ENCODE measurements at regions not wholly inside any gene's neighbourhood (a gene's known extent, or its start where the extent isn't known, plus 50 kb on each side); places are given as distances from the start of the nearest gene placed in this dataset.
"Not testable (repeated sequence)": the region's sequence is repeated elsewhere in the genome, so short reads cannot be mapped to it uniquely, and the experiment has no call there.

GRCh38 chr4:189736656-189737055 lies 204.0 kb upstream of the FRG1 start:
- not testable (repeated sequence) for H3K4me3 ChIP-seq (ENCODE audit: low read depth, low read length); DNase-seq (ENCODE audit: low read depth)

- DNase-seq (ENCODE audit: low read depth); H3K4me3 ChIP-seq (ENCODE audit: low read depth, low read length): not testable (repeated sequence)
Observed at GRCh38 chr4:189740118-189740517, 200.6 kb upstream of the FRG1 start.

GRCh38 chr4:189740873-189741272 lies 199.8 kb upstream of the FRG1 start:
- H3K4me3 ChIP-seq (ENCODE audit: low read depth, low read length): no peak overlapping the region
- TF ChIP-seq CTCF (IDR thresholded peaks at IDR 0.05; ENCODE audit: insufficient read depth, low read depth, low read length, missing control alignments): no peak
- DNase-seq (ENCODE audit: low read depth): no peak

GRCh38 chr4:189753092-189753491 lies 187.6 kb upstream of the FRG1 start:
- not testable (repeated sequence) for H3K4me3 ChIP-seq (ENCODE audit: low read depth, low read length); DNase-seq (ENCODE audit: low read depth)

GRCh38 chr4:189763583-189763982 lies 177.1 kb upstream of the FRG1 start:
- TF ChIP-seq CTCF (IDR thresholded peaks at IDR 0.05; ENCODE audit: insufficient read depth, low read depth, low read length, missing control alignments): no peak
- no peak overlapping the region for H3K4me3 ChIP-seq (ENCODE audit: low read depth, low read length)
- no peak for DNase-seq (ENCODE audit: low read depth)

GRCh38 chr4:189765301-189765700 lies 175.4 kb upstream of the FRG1 start:
- no peak overlapping the region for H3K4me3 ChIP-seq (ENCODE audit: low read depth, low read length)
- DNase-seq (ENCODE audit: low read depth): no peak

GRCh38 chr4:189765736-189766135 lies 174.9 kb upstream of the FRG1 start:
- no peak overlapping the region for H3K4me3 ChIP-seq (ENCODE audit: low read depth, low read length)
- no peak for DNase-seq (ENCODE audit: low read depth)
- no peak for TF ChIP-seq CTCF (IDR thresholded peaks at IDR 0.05; ENCODE audit: insufficient read depth, low read depth, low read length, missing control alignments)

More at GRCh38 chr4:189765301-189765700, 175.4 kb upstream of the FRG1 start:
- no peak for TF ChIP-seq CTCF (IDR thresholded peaks at IDR 0.05; ENCODE audit: insufficient read depth, low read depth, low read length, missing control alignments)

GRCh38 chr4:189767941-189768340 lies 172.7 kb upstream of the FRG1 start:
- no peak overlapping the region for H3K4me3 ChIP-seq (ENCODE audit: low read depth, low read length)
- no peak for DNase-seq (ENCODE audit: low read depth)
- TF ChIP-seq CTCF (IDR thresholded peaks at IDR 0.05; ENCODE audit: insufficient read depth, low read depth, low read length, missing control alignments): no peak

- no peak for DNase-seq (ENCODE audit: low read depth)
- no peak overlapping the region for H3K4me3 ChIP-seq (ENCODE audit: low read depth, low read length)
Observed at GRCh38 chr4:189769131-189769530, 171.5 kb upstream of the FRG1 start.

More at GRCh38 chr4:189769131-189769530, 171.5 kb upstream of the FRG1 start:
- TF ChIP-seq CTCF (IDR thresholded peaks at IDR 0.05; ENCODE audit: insufficient read depth, low read depth, low read length, missing control alignments): no peak
